SU-DHL-6 (cell line): ENCODE measurements at regions not wholly inside any gene's neighbourhood (a gene's known extent, or its start where the extent isn't known, plus 50 kb on each side); places are given as distances from the start of the nearest gene placed in this dataset.

Experiments
- EZH2phosphoT487 ChIP-seq: fragments of 200-600 bp; sonication (generic), shearing (Covaris generic); conservative IDR thresholded peaks from 2 replicates; pipeline ENCODE4 v1.6.1; 2018; ENCODE audit warnings: mild to moderate bottlenecking, antibody characterized with exemption, low read length, moderate library complexity, mixed read lengths
- TF ChIP-seq, protein P1 (sequence below): fragments of 200-600 bp; sonication (generic); IDR thresholded peaks from one replicate; pipeline ENCODE4 v1.5.1; 2017; ENCODE audit warnings: antibody characterized with exemption, mild to moderate bottlenecking, low read length, moderate library complexity; ENCODE audit not compliant: insufficient read depth, poor library complexity, severe bottlenecking

DNA sequence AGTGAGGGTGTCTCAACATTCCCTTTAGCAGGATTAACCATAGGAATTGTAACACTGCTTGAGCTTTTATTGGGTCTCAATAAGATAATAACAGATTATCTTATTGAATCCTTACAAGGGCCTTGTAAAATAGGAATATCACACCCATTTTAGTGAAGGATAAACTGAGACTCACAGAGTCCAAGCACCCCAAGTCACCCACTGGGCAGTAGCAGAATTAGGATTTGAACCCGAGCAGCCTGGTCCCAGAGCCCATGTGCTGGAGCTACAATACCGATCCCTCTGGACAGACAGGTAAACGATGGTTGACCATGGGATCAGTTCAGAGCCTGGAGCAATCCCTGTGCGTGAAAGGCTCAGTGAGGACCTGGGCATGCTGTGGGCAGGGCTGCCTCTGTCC, 56.3 kb upstream of the MRPS22 start:
- TF ChIP-seq, protein P1, sequence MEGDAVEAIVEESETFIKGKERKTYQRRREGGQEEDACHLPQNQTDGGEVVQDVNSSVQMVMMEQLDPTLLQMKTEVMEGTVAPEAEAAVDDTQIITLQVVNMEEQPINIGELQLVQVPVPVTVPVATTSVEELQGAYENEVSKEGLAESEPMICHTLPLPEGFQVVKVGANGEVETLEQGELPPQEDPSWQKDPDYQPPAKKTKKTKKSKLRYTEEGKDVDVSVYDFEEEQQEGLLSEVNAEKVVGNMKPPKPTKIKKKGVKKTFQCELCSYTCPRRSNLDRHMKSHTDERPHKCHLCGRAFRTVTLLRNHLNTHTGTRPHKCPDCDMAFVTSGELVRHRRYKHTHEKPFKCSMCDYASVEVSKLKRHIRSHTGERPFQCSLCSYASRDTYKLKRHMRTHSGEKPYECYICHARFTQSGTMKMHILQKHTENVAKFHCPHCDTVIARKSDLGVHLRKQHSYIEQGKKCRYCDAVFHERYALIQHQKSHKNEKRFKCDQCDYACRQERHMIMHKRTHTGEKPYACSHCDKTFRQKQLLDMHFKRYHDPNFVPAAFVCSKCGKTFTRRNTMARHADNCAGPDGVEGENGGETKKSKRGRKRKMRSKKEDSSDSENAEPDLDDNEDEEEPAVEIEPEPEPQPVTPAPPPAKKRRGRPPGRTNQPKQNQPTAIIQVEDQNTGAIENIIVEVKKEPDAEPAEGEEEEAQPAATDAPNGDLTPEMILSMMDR: no peak
- no peak for TF ChIP-seq EZH2phosphoT487
